ENCODE measurements at regions not wholly inside any gene's neighbourhood (a gene's known extent, or its start where the extent isn't known, plus 50 kb on each side); places are given as distances from the start of the nearest gene placed in this dataset.

- DNase-seq (ENCODE audit: insufficient read length, low spot score) = no peak
- no peak for TF ChIP-seq CTCF (IDR thresholded peaks at IDR 0.05; ENCODE audit: insufficient read depth, missing control alignments)
- FAIRE-seq = no peak
Observed at GRCh38 chr3:31232055-31233025, 300.4 kb upstream of the STT3B start.

GRCh38 chr3:31234145-31234544 lies 298.6 kb upstream of the STT3B start:
- DNase-seq (ENCODE audit: insufficient read length, low spot score) = no peak
- TF ChIP-seq CTCF (IDR thresholded peaks at IDR 0.05; ENCODE audit: insufficient read depth, missing control alignments) = no peak
- no peak for FAIRE-seq

- no peak for TF ChIP-seq CTCF (IDR thresholded peaks at IDR 0.05; ENCODE audit: insufficient read depth, missing control alignments)
- DNase-seq (ENCODE audit: insufficient read length, low spot score) = no peak
Observed at GRCh38 chr3:31235062-31235700, 297.5 kb upstream of the STT3B start.

GRCh38 chr3:31237887-31238286 lies 294.8 kb upstream of the STT3B start:
- no peak for TF ChIP-seq CTCF (IDR thresholded peaks at IDR 0.05; ENCODE audit: insufficient read depth, missing control alignments)
- FAIRE-seq (no peak), DNase-seq (ENCODE audit: insufficient read length, low spot score) (no peak)

More at GRCh38 chr3:31235062-31235700, 297.5 kb upstream of the STT3B start:
- no peak for FAIRE-seq

GRCh38 chr3:31240013-31240412 lies 292.7 kb upstream of the STT3B start:
- TF ChIP-seq CTCF (IDR thresholded peaks at IDR 0.05; ENCODE audit: insufficient read depth, missing control alignments) = no peak
- no peak for FAIRE-seq
- no peak for DNase-seq (ENCODE audit: insufficient read length, low spot score)

GRCh38 chr3:31240466-31240865 lies 292.3 kb upstream of the STT3B start:
- FAIRE-seq = no peak
- TF ChIP-seq CTCF (IDR thresholded peaks at IDR 0.05; ENCODE audit: insufficient read depth, missing control alignments) = no peak

GRCh38 chr3:31240874-31241273 lies 291.9 kb upstream of the STT3B start:
- DNase-seq (ENCODE audit: insufficient read length, low spot score) (no peak), FAIRE-seq (no peak)
- no peak for TF ChIP-seq CTCF (IDR thresholded peaks at IDR 0.05; ENCODE audit: insufficient read depth, missing control alignments)

More at GRCh38 chr3:31240466-31240865, 292.3 kb upstream of the STT3B start:
- no peak for DNase-seq (ENCODE audit: insufficient read length, low spot score)

Measured in D721Med (cell line).